ENCODE measurements at regions not wholly inside any gene's neighbourhood (a gene's known extent, or its start where the extent isn't known, plus 50 kb on each side); places are given as distances from the start of the nearest gene placed in this dataset.

DNA sequence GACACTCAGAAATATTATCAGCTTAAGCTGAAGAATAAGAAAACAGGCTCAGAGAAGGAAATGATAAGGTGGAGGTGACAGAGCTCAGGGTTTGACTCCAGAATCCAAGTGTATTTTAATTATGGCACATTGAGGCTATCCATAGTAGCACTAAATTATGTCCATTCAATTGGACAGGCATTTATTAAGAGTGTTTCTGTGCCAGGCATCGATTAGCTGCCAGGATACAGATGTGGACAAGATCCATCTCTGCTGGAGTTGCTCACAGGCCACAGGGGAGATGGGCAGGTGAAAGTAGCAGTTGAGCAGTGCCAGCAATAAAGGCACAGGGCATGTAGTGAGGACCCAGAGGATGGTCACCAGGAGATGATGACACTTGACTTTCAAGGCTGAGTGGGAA, 592.5 kb downstream of the INSC start:
- Histone ChIP-seq H3K27ac (ENCODE audit: low read depth in 2 of 2, low read length in 2 of 2) (peak overlapping the region in 1 of 2 donors; percentile 5), H3K4me3 (ENCODE audit: low read length in 3 of 3) (no peak overlapping the region), H3K9me3 (ENCODE audit: control insufficient read depth in 2 of 3, insufficient read depth in 1 of 3, low read length in 3 of 3) (no peaks in the 10 kb centered on the region), H3K9ac (ENCODE audit: low read length in 3 of 3) (peak overlapping the region in 1 of 3 donors; percentile 13), H3K4me1 (ENCODE audit: control insufficient read depth in 2 of 3, insufficient read depth in 2 of 3, low read depth in 1 of 3, low read length in 3 of 3) (peaks cover 0 to 10% (median 5%) of the 10 kb centered on the region in 3 donors), H3K36me3 (ENCODE audit: control insufficient read depth in 2 of 3, insufficient read depth in 3 of 3, low read length in 3 of 3) (no peaks in the 10 kb centered on the region), H3K27me3 (ENCODE audit: control insufficient read depth, insufficient read depth, low read length) (no peaks in the 10 kb centered on the region)
- FAIRE-seq (no peak), DNase-seq (no peak)
- intact Hi-C loops (cut with DNase I) = no loop called here
- TF ChIP-seq, protein P1, sequence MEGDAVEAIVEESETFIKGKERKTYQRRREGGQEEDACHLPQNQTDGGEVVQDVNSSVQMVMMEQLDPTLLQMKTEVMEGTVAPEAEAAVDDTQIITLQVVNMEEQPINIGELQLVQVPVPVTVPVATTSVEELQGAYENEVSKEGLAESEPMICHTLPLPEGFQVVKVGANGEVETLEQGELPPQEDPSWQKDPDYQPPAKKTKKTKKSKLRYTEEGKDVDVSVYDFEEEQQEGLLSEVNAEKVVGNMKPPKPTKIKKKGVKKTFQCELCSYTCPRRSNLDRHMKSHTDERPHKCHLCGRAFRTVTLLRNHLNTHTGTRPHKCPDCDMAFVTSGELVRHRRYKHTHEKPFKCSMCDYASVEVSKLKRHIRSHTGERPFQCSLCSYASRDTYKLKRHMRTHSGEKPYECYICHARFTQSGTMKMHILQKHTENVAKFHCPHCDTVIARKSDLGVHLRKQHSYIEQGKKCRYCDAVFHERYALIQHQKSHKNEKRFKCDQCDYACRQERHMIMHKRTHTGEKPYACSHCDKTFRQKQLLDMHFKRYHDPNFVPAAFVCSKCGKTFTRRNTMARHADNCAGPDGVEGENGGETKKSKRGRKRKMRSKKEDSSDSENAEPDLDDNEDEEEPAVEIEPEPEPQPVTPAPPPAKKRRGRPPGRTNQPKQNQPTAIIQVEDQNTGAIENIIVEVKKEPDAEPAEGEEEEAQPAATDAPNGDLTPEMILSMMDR (IDR thresholded peaks at IDR 0.05; ENCODE audit: borderline replicate concordance, extremely low read depth, insufficient read depth) = no peak

DNA sequence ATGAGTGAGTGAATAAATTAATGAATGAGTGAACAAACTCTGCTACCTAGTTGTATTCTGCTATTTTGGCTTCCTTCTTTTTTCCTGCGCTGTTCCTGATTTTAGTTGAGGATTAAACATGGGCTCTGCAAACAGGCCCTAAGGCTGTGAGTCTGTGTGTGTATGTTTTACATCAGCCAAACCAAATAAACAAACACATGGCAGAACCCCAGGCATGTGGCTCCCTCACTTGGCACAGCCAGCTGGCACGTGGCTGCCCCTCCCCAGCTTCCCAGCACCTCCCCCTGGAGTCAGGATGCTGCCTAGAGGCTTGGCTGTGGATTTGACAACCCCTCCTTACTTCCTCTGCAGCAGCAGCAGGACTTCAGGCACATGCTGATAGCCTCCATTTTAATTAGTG, 593.2 kb downstream of the INSC start:
- no peak for FAIRE-seq
- Histone ChIP-seq H3K36me3 (ENCODE audit: control insufficient read depth in 2 of 3, insufficient read depth in 3 of 3, low read length in 3 of 3) (no peaks in the 10 kb centered on the region), H3K4me3 (ENCODE audit: low read length in 3 of 3) (no peak overlapping the region), H3K27ac (ENCODE audit: low read depth in 2 of 2, low read length in 2 of 2) (no peak overlapping the region), H3K9ac (ENCODE audit: low read length in 3 of 3) (peak overlapping the region in 1 of 3 donors; percentile 13), H3K9me3 (ENCODE audit: control insufficient read depth in 2 of 3, insufficient read depth in 1 of 3, low read length in 3 of 3) (no peaks in the 10 kb centered on the region), H3K27me3 (ENCODE audit: control insufficient read depth, insufficient read depth, low read length) (no peaks in the 10 kb centered on the region), H3K4me1 (ENCODE audit: control insufficient read depth in 2 of 3, insufficient read depth in 2 of 3, low read depth in 1 of 3, low read length in 3 of 3) (peaks cover 0 to 10% (median 5%) of the 10 kb centered on the region in 3 donors)
- intact Hi-C loops (cut with DNase I) = no loop called here
- peak in 4 of 5 donors; percentile 26 to 89 (median 40) for DNase-seq
- TF ChIP-seq, protein P1 (IDR thresholded peaks at IDR 0.05; ENCODE audit: borderline replicate concordance, extremely low read depth, insufficient read depth) = no peak

DNA sequence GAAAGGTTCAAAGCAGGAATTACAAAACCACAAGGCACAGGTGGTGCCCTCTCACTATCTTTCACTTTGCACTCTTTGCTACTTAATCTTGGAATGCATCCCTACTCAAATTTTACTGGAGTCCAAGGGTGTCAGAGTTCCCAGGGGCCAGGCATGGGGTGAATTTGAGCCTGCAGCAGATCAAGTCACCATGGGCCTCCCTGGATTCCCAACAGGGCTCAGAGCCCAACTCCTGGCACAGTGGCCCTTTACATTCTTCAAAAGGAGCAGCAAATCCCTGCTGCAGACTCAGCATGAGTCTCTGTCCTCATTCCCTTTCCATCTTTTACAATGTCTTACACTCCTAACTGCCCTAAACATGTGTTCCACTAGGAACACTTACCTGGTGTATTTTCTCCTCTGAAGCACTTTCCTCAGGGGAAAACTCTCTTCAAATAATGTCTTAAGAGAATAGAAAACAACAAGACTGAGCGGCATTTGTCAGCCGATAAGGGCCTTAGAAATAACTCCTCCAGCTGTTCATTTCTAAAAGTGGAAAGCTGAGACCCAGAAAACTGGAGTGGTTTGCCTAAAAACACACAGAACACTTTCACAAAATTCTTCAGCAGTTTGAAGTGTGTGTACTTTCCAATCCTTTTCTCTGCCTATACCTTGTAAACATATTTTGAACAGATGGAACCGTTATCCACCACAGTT, 596.0 kb downstream of the INSC start:
- FAIRE-seq = no peak
- H3K27ac ChIP-seq (ENCODE audit: low read depth in 2 of 2, low read length in 2 of 2) = no peak overlapping the region
- DNase-seq = no peak
- intact Hi-C loops (cut with DNase I) = no loop called here
- TF ChIP-seq, protein P1 (IDR thresholded peaks at IDR 0.05; ENCODE audit: borderline replicate concordance, extremely low read depth, insufficient read depth) = no peak
- peaks cover 0 to 10% (median 5%) of the 10 kb centered on the region in 3 donors for H3K4me1 ChIP-seq (ENCODE audit: control insufficient read depth in 2 of 3, insufficient read depth in 2 of 3, low read depth in 1 of 3, low read length in 3 of 3)
- H3K27me3 ChIP-seq (ENCODE audit: control insufficient read depth, insufficient read depth, low read length) = no peaks in the 10 kb centered on the region
- no peak overlapping the region for H3K9ac ChIP-seq (ENCODE audit: low read length in 3 of 3)
- no peak overlapping the region for H3K4me3 ChIP-seq (ENCODE audit: low read length in 3 of 3)
- no peaks in the 10 kb centered on the region for H3K9me3 ChIP-seq (ENCODE audit: control insufficient read depth in 2 of 3, insufficient read depth in 1 of 3, low read length in 3 of 3)
- H3K36me3 ChIP-seq (ENCODE audit: control insufficient read depth in 2 of 3, insufficient read depth in 3 of 3, low read length in 3 of 3) = no peaks in the 10 kb centered on the region
